ENCODE measurements at regions not wholly inside any gene's neighbourhood (a gene's known extent, or its start where the extent isn't known, plus 50 kb on each side); places are given as distances from the start of the nearest gene placed in this dataset.
"Not testable (repeated sequence)": the region's sequence is repeated elsewhere in the genome, so short reads cannot be mapped to it uniquely, and the experiment has no call there.

- H3K4me3 Mint-ChIP-seq (ENCODE audit: unreplicated experiment), result no peak overlapping the region
- no peaks in the 10 kb centered on the region for H3K9me3 Mint-ChIP-seq (ENCODE audit: low read depth)
- H3K36me3 Mint-ChIP-seq (ENCODE audit: low read depth), result no peaks in the 10 kb centered on the region
- H3K4me1 Mint-ChIP-seq (ENCODE audit: low read depth), result no peaks in the 10 kb centered on the region
- DNase-seq (ENCODE audit: low spot score), result no peak
- peaks cover 4% of the 10 kb centered on the region for H3K27me3 Mint-ChIP-seq (ENCODE audit: low read depth)
- H3K27ac Mint-ChIP-seq (ENCODE audit: unreplicated experiment), result no peak overlapping the region
- TF ChIP-seq CTCF (IDR thresholded peaks at IDR 0.05), result no peak
Measured at GRCh38 chr7:24432677-24433076, 140.6 kb upstream of the PALS2 start.

- H3K27ac Mint-ChIP-seq (ENCODE audit: unreplicated experiment), result no peak overlapping the region
- no peak for TF ChIP-seq CTCF (IDR thresholded peaks at IDR 0.05)
- H3K4me1 Mint-ChIP-seq (ENCODE audit: low read depth), result no peaks in the 10 kb centered on the region
- no peaks in the 10 kb centered on the region for H3K36me3 Mint-ChIP-seq (ENCODE audit: low read depth)
- no peak overlapping the region for H3K4me3 Mint-ChIP-seq (ENCODE audit: unreplicated experiment)
- DNase-seq (ENCODE audit: low spot score), result no peak
- no peaks in the 10 kb centered on the region for H3K9me3 Mint-ChIP-seq (ENCODE audit: low read depth)
- no peaks in the 10 kb centered on the region for H3K27me3 Mint-ChIP-seq (ENCODE audit: low read depth)
Measured at GRCh38 chr7:24434972-24435371, 138.3 kb upstream of the PALS2 start.

- H3K36me3 Mint-ChIP-seq (ENCODE audit: low read depth), result no peaks in the 10 kb centered on the region
- DNase-seq (ENCODE audit: low spot score), result no peak
- peaks cover 6% of the 10 kb centered on the region for H3K4me1 Mint-ChIP-seq (ENCODE audit: low read depth)
- no peaks in the 10 kb centered on the region for H3K9me3 Mint-ChIP-seq (ENCODE audit: low read depth)
- no peak overlapping the region for H3K27ac Mint-ChIP-seq (ENCODE audit: unreplicated experiment)
- H3K27me3 Mint-ChIP-seq (ENCODE audit: low read depth), result no peaks in the 10 kb centered on the region
- H3K4me3 Mint-ChIP-seq (ENCODE audit: unreplicated experiment), result no peak overlapping the region
- no peak for TF ChIP-seq CTCF (IDR thresholded peaks at IDR 0.05)
Measured at GRCh38 chr7:24436131-24436920, 136.9 kb upstream of the PALS2 start.

- Mint-ChIP-seq H3K4me3 (ENCODE audit: unreplicated experiment) (no peak overlapping the region), H3K36me3 (ENCODE audit: low read depth) (no peaks in the 10 kb centered on the region), H3K27ac (ENCODE audit: unreplicated experiment) (no peak overlapping the region), H3K9me3 (ENCODE audit: low read depth) (no peaks in the 10 kb centered on the region), H3K27me3 (ENCODE audit: low read depth) (no peaks in the 10 kb centered on the region), H3K4me1 (ENCODE audit: low read depth) (peaks cover 11% of the 10 kb centered on the region)
- no peak for DNase-seq (ENCODE audit: low spot score)
- TF ChIP-seq CTCF (IDR thresholded peaks at IDR 0.05), result no peak
Measured at GRCh38 chr7:24438232-24438631, 135.0 kb upstream of the PALS2 start.

GRCh38 chr7:24439104-24439503, 134.1 kb upstream of the PALS2 start:
- H3K4me1 Mint-ChIP-seq (ENCODE audit: low read depth), result peaks cover 11% of the 10 kb centered on the region
- not testable (repeated sequence) for H3K27ac Mint-ChIP-seq (ENCODE audit: unreplicated experiment); H3K9me3 Mint-ChIP-seq (ENCODE audit: low read depth); DNase-seq (ENCODE audit: low spot score); H3K4me3 Mint-ChIP-seq (ENCODE audit: unreplicated experiment); H3K27me3 Mint-ChIP-seq (ENCODE audit: low read depth); H3K36me3 Mint-ChIP-seq (ENCODE audit: low read depth)

GRCh38 chr7:24440892-24441291, 132.4 kb upstream of the PALS2 start:
- H3K27ac Mint-ChIP-seq (ENCODE audit: unreplicated experiment), result no peak overlapping the region
- no peak for TF ChIP-seq CTCF (IDR thresholded peaks at IDR 0.05)
- no peaks in the 10 kb centered on the region for H3K27me3 Mint-ChIP-seq (ENCODE audit: low read depth)
- H3K4me1 Mint-ChIP-seq (ENCODE audit: low read depth), result peaks cover 11% of the 10 kb centered on the region
- no peak overlapping the region for H3K4me3 Mint-ChIP-seq (ENCODE audit: unreplicated experiment)
- no peaks in the 10 kb centered on the region for H3K9me3 Mint-ChIP-seq (ENCODE audit: low read depth)
- no peaks in the 10 kb centered on the region for H3K36me3 Mint-ChIP-seq (ENCODE audit: low read depth)
- no peak for DNase-seq (ENCODE audit: low spot score)

Data from chondrocyte (in vitro differentiated cells).